HCT116 (cell line): ENCODE measurements at regions not wholly inside any gene's neighbourhood (a gene's known extent, or its start where the extent isn't known, plus 50 kb on each side); places are given as distances from the start of the nearest gene placed in this dataset.

Experiments
- ATAC-seq: fragments of 200-7000 bp; cut with Tn5 transposase; 2 replicates; pipeline ENCODE4 v1.9.1; 2020; ENCODE audit warnings: mild to moderate bottlenecking, moderate library complexity
- BruUV-seq: library from RNA; stranded (reverse); fragments of 400-500 nt; replicated peaks from 2 replicates; lab custom pipeline; 2021; lab: Mats Ljungman, UMichigan
- CTCF ChIA-PET: fragments of 300-600 bp; sonication (Branson Sonifier 250); formaldehyde crosslinking; loops from one replicate; lab custom pipeline; 2021; ENCODE audit warnings: antibody characterized with exemption; lab: Charles Lee
- POLR2A ChIA-PET: fragments of 300-600, 350-600 bp; sonication (Branson Sonifier 250); formaldehyde crosslinking; loops from one replicate; lab custom pipeline; 2021; ENCODE audit warnings: antibody characterized with exemption; lab: Charles Lee
- RAD21 ChIA-PET, 2 experiments: fragments of 300-600 bp; sonication (Branson Sonifier 250); formaldehyde crosslinking; loops; one replicate each; lab custom pipeline; 2023; ENCODE audit warnings: low total read pairs in 2 of 2; ENCODE audit not compliant: uncharacterized antibody in 2 of 2, unreplicated experiment in 2 of 2, low non-redundant PET in 1 of 2; lab: Charles Lee
- DNase-seq: peaks from one replicate; pipeline ENCODE4 v3.0.0-alpha.2; 2010; ENCODE audit warnings: low read depth, low spot score
- H2AFZ ChIP-seq: fragments of 200-600 bp; shearing (Covaris generic), sonication (generic); 2 replicates; pipeline ENCODE4 v1.6.1; 2017; ENCODE audit warnings: low read depth, mixed run types, mixed read lengths, antibody characterized with exemption, low read length; ENCODE audit not compliant: poor library complexity, severe bottlenecking
- H3K27ac ChIP-seq: 2 replicates; pipeline ENCODE4 v1.5.1; 2012; ENCODE audit warnings: low read depth, low read length
- H3K27me3 ChIP-seq: fragments of 200-600 bp; sonication (generic); 2 replicates; pipeline ENCODE4 v1.6.1; 2016; ENCODE audit warnings: mixed run types, low read length, mixed read lengths; ENCODE audit not compliant: insufficient read depth
- H3K36me3 ChIP-seq, 2 experiments: fragments of 200-500 bp in 1 of 2; fragments of 200-600 bp in 1 of 2; sonication (Bioruptor generic) in 1 of 2; sonication (generic) in 1 of 2; 2 replicates each; pipeline versions ENCODE4 v1.5.1 to v1.6.1; 2014 to 2016; ENCODE audit warnings: low read length in 2 of 2, inconsistent platforms in 1 of 2, mixed read lengths in 1 of 2, mixed run types in 1 of 2; ENCODE audit not compliant: insufficient read depth in 2 of 2, control insufficient read depth in 1 of 2
- H3K4me1 ChIP-seq, 2 experiments: fragments of 200-600 bp in 1 of 2; sonication (generic) in 1 of 2; 2 replicates each; pipeline versions ENCODE4 v1.5.1 to v1.6.1; 2012 to 2017; ENCODE audit warnings: low read length in 2 of 2, inconsistent platforms in 1 of 2, mild to moderate bottlenecking in 1 of 2, mixed read lengths in 1 of 2, mixed run types in 1 of 2, moderate library complexity in 1 of 2; ENCODE audit not compliant: insufficient read depth in 2 of 2, control insufficient read depth in 1 of 2
- H3K4me2 ChIP-seq: fragments of 200-600 bp; sonication (generic); 2 replicates; pipeline ENCODE4 v1.6.1; 2017; ENCODE audit warnings: mixed run types, low read length, mixed read lengths
- H3K4me3 ChIP-seq, 2 experiments: fragments of 200-600 bp in 1 of 2; sonication (generic) in 1 of 2; replicated peaks in 1 of 2; 2 replicates each; pipeline ENCODE4 v1.5.1; 2011 to 2016; ENCODE audit warnings: low read length in 2 of 2, control low read depth in 1 of 2, low read depth in 1 of 2, mild to moderate bottlenecking in 1 of 2, mixed read lengths in 1 of 2, mixed run types in 1 of 2
- H3K79me2 ChIP-seq: fragments of 200-600 bp; sonication (generic); 2 replicates; pipeline ENCODE4 v1.6.1; 2017; ENCODE audit warnings: mild to moderate bottlenecking, mixed run types, low read length, moderate library complexity, mixed read lengths; ENCODE audit not compliant: insufficient read depth
- H3K9ac ChIP-seq: fragments of 200-600 bp; sonication (generic); 2 replicates; pipeline ENCODE4 v1.6.1; 2016; ENCODE audit warnings: low read length, mixed read lengths
- H3K9me2 ChIP-seq: fragments of 200-600 bp; sonication (generic), shearing (Covaris generic); 2 replicates; pipeline ENCODE4 v1.6.1; 2017; ENCODE audit warnings: mixed run types, mild to moderate bottlenecking, moderate library complexity; ENCODE audit not compliant: insufficient read depth
- H3K9me3 ChIP-seq, 2 experiments: fragments of 200-500 bp in 1 of 2; fragments of 200-600 bp in 1 of 2; sonication (Bioruptor generic) in 1 of 2; sonication (generic) in 1 of 2; 2 replicates each; pipeline ENCODE4 v1.6.1; 2014 to 2017; ENCODE audit warnings: low read length in 2 of 2, mixed read lengths in 2 of 2, inconsistent platforms in 1 of 2, low read depth in 1 of 2, mild to moderate bottlenecking in 1 of 2, mixed run types in 1 of 2, moderate library complexity in 1 of 2; ENCODE audit not compliant: control insufficient read depth in 1 of 2, insufficient read depth in 1 of 2
- H4K20me1 ChIP-seq: fragments of 200-600 bp; sonication (generic), shearing (Covaris generic); 2 replicates; pipeline ENCODE4 v1.6.1; 2017; ENCODE audit warnings: mixed run types, mild to moderate bottlenecking, moderate library complexity; ENCODE audit not compliant: insufficient read depth
- CEBPB ChIP-seq: IDR thresholded peaks from 2 replicates; pipeline ENCODE4 v1.6.1; 2012; ENCODE audit warnings: low read depth
- ELF1 ChIP-seq: IDR thresholded peaks from 2 replicates; pipeline ENCODE4 v1.6.1; 2012; ENCODE audit warnings: low read depth, borderline replicate concordance
- EZH2 ChIP-seq: fragments of 200-600 bp; sonication (generic); IDR thresholded peaks from 2 replicates; pipeline ENCODE4 v1.6.1; 2017; ENCODE audit warnings: antibody characterized with exemption, mixed run types
- EZH2phosphoT487 ChIP-seq: fragments of 200-600 bp; IDR thresholded peaks from 2 replicates; pipeline ENCODE4 v1.6.1; 2018; ENCODE audit warnings: antibody characterized with exemption, borderline replicate concordance
- POLR2A ChIP-seq: IDR thresholded peaks from 2 replicates; pipeline ENCODE4 v1.7.0; 2011; ENCODE audit warnings: borderline replicate concordance; ENCODE audit not compliant: insufficient read depth, insufficient read length; ENCODE audit errors: extremely low read depth
- SIN3A ChIP-seq: IDR thresholded peaks from 2 replicates; pipeline ENCODE4 v1.6.1; 2012; ENCODE audit warnings: low read depth
- SRF ChIP-seq: IDR thresholded peaks from 2 replicates; pipeline ENCODE4 v1.6.1; 2012; ENCODE audit warnings: low read depth
- TCF7L2 ChIP-seq: IDR thresholded peaks from 2 replicates; pipeline ENCODE4 v1.7.0; 2011; ENCODE audit warnings: borderline replicate concordance, inconsistent platforms; ENCODE audit not compliant: insufficient read depth, insufficient read length; ENCODE audit errors: extremely low read depth
- intact Hi-C: fragments of 100-400 bp; cut with micrococcal nuclease; formaldehyde crosslinking; loops from 2 replicates; pipeline ENCODE4 v1.10.0; 2022
- TF ChIP-seq, protein P1 (sequence below): IDR thresholded peaks from 2 replicates; pipeline ENCODE4 v1.6.1; 2011; ENCODE audit warnings: mild to moderate bottlenecking, low read length, moderate library complexity; ENCODE audit not compliant: insufficient replicate concordance; ENCODE audit errors: extremely low read depth
- TF ChIP-seq, protein P2 (sequence below), 3 experiments: fragments of 200-600 bp in 1 of 3; sonication (generic) in 1 of 3; IDR thresholded peaks in 2 of 3; conservative IDR thresholded peaks in 1 of 3; 2 replicates each; pipeline ENCODE4 v1.5.1; 2012 to 2017; ENCODE audit warnings: low read depth in 2 of 3, low read length in 2 of 3, antibody characterized with exemption in 1 of 3, borderline replicate concordance in 1 of 3, control low read depth in 1 of 3, mild to moderate bottlenecking in 1 of 3, mixed read lengths in 1 of 3, mixed run types in 1 of 3, moderate library complexity in 1 of 3; ENCODE audit not compliant: insufficient read depth in 1 of 3

DNA sequence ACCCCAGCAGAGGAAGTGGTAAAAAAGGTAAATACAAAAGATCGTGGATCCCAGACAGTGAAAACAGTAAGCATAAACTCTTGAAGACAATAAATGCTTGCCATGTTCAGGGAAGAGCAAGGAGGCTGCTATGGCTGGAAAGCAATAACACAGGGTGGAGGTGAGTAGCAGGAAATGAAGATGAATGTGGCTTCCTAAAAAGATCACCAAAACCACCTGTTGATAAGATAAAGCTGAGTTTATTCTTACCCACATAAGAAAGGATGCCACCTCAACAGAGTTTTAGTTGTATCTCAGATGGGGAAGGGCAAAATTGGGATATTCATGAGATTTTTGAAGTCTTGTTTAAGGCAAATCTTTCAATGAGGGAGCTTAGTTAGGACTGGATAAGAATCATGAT is 273.3 kb downstream of the MSX2 start:
- H4K20me1 ChIP-seq = no peaks in the 10 kb centered on the region
- H3K4me1 ChIP-seq = no peaks in the 10 kb centered on the region
- no peaks in the 10 kb centered on the region for H3K9me2 ChIP-seq
- no TSS peak for BruUV-seq
- H3K4me2 ChIP-seq = no peak overlapping the region
- no peak for TF ChIP-seq SRF
- TF ChIP-seq, all 23 proteins: peak for 0
- intact Hi-C loops = no loop called here
- RAD21 ChIA-PET = no interaction called here
- DNase-seq (no peak), ATAC-seq (no peak)
- Histone ChIP-seq H3K79me2 (no peaks in the 10 kb centered on the region), H3K36me3 (no peaks in the 10 kb centered on the region), H3K4me3 (no peak overlapping the region), H2AFZ (no peak overlapping the region), H3K9me3 (no peaks in the 10 kb centered on the region), H3K27me3 (peaks cover 30% of the 10 kb centered on the region; the same call in 1 of the 2 replicates), H3K27ac (no peak overlapping the region), H3K9ac (no peak overlapping the region)
- POLR2A ChIA-PET = no interaction called here
- CTCF ChIA-PET = no interaction called here

DNA sequence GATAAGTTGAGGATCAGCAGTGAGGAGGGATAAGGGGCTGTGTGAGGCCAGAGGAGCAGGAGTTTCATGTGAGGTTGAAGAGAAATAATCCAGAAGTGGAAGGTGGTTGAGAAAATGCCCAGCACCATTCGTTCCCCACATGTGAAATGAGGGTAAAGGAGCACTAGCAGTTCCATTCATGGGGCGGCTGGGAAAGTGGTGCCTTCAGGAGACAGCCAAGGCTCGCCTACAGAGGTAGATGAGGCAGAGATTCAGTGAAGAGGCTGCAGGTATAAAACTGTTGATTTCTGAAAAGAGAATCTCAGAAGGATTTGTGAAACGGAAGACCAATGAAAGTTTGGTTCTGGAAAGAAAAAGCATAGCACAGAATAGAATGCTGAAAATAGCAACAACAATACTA is 272.6 kb downstream of the MSX2 start:
- H3K36me3 ChIP-seq = no peaks in the 10 kb centered on the region
- DNase-seq (no peak), ATAC-seq (no peak)
- peaks cover 33% of the 10 kb centered on the region; the same call in 1 of the 2 replicates for H3K27me3 ChIP-seq
- no peaks in the 10 kb centered on the region for H3K79me2 ChIP-seq
- intact Hi-C loops = no loop called here
- no peak overlapping the region for H3K27ac ChIP-seq
- POLR2A ChIA-PET = no interaction called here
- CTCF ChIA-PET = no interaction called here
- no peak overlapping the region for H3K9ac ChIP-seq
- H3K4me2 ChIP-seq = no peak overlapping the region
- no peak overlapping the region for H2AFZ ChIP-seq
- no peak for TF ChIP-seq SRF
- TF ChIP-seq POLR2A = no peak
- H3K4me3 ChIP-seq = no peak overlapping the region
- no TSS peak for BruUV-seq
- RAD21 ChIA-PET = no interaction called here
- H3K4me1 ChIP-seq = no peaks in the 10 kb centered on the region
- no peaks in the 10 kb centered on the region for H3K9me2 ChIP-seq
- H3K9me3 ChIP-seq = no peaks in the 10 kb centered on the region
- H4K20me1 ChIP-seq = no peaks in the 10 kb centered on the region

DNA sequence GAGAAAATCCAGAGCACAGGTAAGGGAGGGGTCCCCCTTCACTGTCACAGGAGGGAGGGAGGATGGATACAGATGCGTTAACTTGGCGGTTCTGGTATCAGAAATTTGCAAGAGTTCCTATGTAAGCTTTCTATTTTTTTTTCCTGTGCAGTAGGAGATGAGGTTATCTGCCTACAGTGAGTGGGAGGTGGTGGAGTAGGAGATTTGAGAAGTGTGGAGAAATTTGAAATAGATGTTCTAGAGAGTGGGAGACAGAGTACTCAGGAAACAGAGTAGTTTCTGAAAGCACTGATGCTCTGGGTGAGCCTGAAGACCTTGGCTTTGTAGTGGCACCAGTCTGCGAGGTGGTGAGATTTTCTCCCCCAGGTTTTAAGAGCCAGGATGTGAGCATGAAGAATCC is 271.4 kb downstream of the MSX2 start:
- Histone ChIP-seq H3K4me3 (no peak overlapping the region), H3K36me3 (no peaks in the 10 kb centered on the region), H2AFZ (no peak overlapping the region), H3K9me3 (no peaks in the 10 kb centered on the region), H3K79me2 (no peaks in the 10 kb centered on the region), H3K4me2 (no peak overlapping the region), H3K4me1 (no peaks in the 10 kb centered on the region), H4K20me1 (no peaks in the 10 kb centered on the region), H3K9me2 (no peaks in the 10 kb centered on the region), H3K27ac (no peak overlapping the region), H3K27me3 (peaks cover 33% of the 10 kb centered on the region; the same call in 1 of the 2 replicates), H3K9ac (no peak overlapping the region)
- intact Hi-C loops = no loop called here
- RAD21 ChIA-PET = no interaction called here
- BruUV-seq = no TSS peak
- no peak for DNase-seq
- ATAC-seq = no peak
- CTCF ChIA-PET = no interaction called here
- POLR2A ChIA-PET = no interaction called here
- TF ChIP-seq EZH2 (no peak), SIN3A (no peak), TCF7L2 (no peak), EZH2phosphoT487 (no peak), ELF1 (no peak), CEBPB (no peak)
- TF ChIP-seq, protein P1, sequence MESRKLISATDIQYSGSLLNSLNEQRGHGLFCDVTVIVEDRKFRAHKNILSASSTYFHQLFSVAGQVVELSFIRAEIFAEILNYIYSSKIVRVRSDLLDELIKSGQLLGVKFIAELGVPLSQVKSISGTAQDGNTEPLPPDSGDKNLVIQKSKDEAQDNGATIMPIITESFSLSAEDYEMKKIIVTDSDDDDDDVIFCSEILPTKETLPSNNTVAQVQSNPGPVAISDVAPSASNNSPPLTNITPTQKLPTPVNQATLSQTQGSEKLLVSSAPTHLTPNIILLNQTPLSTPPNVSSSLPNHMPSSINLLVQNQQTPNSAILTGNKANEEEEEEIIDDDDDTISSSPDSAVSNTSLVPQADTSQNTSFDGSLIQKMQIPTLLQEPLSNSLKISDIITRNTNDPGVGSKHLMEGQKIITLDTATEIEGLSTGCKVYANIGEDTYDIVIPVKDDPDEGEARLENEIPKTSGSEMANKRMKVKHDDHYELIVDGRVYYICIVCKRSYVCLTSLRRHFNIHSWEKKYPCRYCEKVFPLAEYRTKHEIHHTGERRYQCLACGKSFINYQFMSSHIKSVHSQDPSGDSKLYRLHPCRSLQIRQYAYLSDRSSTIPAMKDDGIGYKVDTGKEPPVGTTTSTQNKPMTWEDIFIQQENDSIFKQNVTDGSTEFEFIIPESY = no peak
- TF ChIP-seq, protein P2, sequence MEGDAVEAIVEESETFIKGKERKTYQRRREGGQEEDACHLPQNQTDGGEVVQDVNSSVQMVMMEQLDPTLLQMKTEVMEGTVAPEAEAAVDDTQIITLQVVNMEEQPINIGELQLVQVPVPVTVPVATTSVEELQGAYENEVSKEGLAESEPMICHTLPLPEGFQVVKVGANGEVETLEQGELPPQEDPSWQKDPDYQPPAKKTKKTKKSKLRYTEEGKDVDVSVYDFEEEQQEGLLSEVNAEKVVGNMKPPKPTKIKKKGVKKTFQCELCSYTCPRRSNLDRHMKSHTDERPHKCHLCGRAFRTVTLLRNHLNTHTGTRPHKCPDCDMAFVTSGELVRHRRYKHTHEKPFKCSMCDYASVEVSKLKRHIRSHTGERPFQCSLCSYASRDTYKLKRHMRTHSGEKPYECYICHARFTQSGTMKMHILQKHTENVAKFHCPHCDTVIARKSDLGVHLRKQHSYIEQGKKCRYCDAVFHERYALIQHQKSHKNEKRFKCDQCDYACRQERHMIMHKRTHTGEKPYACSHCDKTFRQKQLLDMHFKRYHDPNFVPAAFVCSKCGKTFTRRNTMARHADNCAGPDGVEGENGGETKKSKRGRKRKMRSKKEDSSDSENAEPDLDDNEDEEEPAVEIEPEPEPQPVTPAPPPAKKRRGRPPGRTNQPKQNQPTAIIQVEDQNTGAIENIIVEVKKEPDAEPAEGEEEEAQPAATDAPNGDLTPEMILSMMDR (IDR thresholded peaks at IDR 0.05 in 2 of 3, conservative IDR thresholded peaks at IDR 0.05 in 1 of 3; ENCODE audit: borderline replicate concordance in 1 of 3, insufficient read depth in 1 of 3, low read depth in 2 of 3, low read length in 2 of 3) = no peak
